Glutamatergic neuron (in vitro differentiated cells): ENCODE measurements at regions not wholly inside any gene's neighbourhood (a gene's known extent, or its start where the extent isn't known, plus 50 kb on each side); places are given as distances from the start of the nearest gene placed in this dataset.

Experiments
- DNase-seq: peaks from one replicate; pipeline ENCODE4 v3.0.0; 2022
- H3K27ac Mint-ChIP-seq: one replicate; pipeline ENCODE4 v1.8.0; 2020; ENCODE audit warnings: mild to moderate bottlenecking, mixed read lengths, inconsistent platforms; ENCODE audit not compliant: unreplicated experiment
- H3K27me3 Mint-ChIP-seq: one replicate; pipeline ENCODE4 v1.8.0; 2020; ENCODE audit warnings: mild to moderate bottlenecking, moderate library complexity, mixed read lengths, inconsistent platforms; ENCODE audit not compliant: unreplicated experiment
- H3K36me3 Mint-ChIP-seq: one replicate; pipeline ENCODE4 v1.8.0; 2020; ENCODE audit warnings: mild to moderate bottlenecking, mixed read lengths, inconsistent platforms; ENCODE audit not compliant: unreplicated experiment
- H3K4me1 Mint-ChIP-seq: one replicate; pipeline ENCODE4 v1.8.0; 2020; ENCODE audit warnings: mild to moderate bottlenecking, low read depth, mixed read lengths, inconsistent platforms; ENCODE audit not compliant: unreplicated experiment
- H3K4me3 Mint-ChIP-seq: one replicate; pipeline ENCODE4 v1.8.0; 2020; ENCODE audit warnings: mild to moderate bottlenecking, mixed read lengths, inconsistent platforms; ENCODE audit not compliant: unreplicated experiment
- H3K9me3 Mint-ChIP-seq: one replicate; pipeline ENCODE4 v1.8.0; 2020; ENCODE audit warnings: mild to moderate bottlenecking, moderate library complexity, mixed read lengths, inconsistent platforms; ENCODE audit not compliant: unreplicated experiment
- TF ChIP-seq, protein P1 (sequence below): fragments of 200-600 bp; sonication (generic); IDR thresholded peaks from one replicate; pipeline ENCODE4 v1.5.0; 2021; ENCODE audit not compliant: partially characterized antibody, unreplicated experiment

DNA sequence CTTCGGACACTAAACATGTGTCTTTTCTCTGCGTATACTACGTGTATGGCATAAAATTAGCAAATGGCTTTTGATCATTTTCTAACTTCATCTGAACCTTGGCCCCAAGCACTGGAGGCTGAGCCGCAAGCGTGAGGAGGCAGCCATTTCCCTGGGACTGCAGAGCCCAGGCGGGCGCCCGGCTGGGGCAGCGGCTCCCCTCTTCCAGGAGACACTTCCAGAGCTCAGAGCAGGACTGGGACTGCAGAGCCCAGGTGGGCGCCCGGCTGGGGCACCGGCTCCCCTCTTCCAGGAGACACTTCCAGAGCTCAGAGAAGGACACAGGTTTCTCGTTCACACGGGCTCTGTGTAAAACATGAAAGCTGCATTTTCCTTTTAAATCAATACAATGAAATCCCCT, 484.1 kb upstream of the SALL3 start:
- H3K27ac Mint-ChIP-seq, result no peak overlapping the region
- H3K4me3 Mint-ChIP-seq, result no peak overlapping the region
- H3K9me3 Mint-ChIP-seq, result peaks cover 4% of the 10 kb centered on the region
- no peaks in the 10 kb centered on the region for H3K36me3 Mint-ChIP-seq
- no peak for DNase-seq
- H3K4me1 Mint-ChIP-seq, result no peaks in the 10 kb centered on the region
- TF ChIP-seq, protein P1, sequence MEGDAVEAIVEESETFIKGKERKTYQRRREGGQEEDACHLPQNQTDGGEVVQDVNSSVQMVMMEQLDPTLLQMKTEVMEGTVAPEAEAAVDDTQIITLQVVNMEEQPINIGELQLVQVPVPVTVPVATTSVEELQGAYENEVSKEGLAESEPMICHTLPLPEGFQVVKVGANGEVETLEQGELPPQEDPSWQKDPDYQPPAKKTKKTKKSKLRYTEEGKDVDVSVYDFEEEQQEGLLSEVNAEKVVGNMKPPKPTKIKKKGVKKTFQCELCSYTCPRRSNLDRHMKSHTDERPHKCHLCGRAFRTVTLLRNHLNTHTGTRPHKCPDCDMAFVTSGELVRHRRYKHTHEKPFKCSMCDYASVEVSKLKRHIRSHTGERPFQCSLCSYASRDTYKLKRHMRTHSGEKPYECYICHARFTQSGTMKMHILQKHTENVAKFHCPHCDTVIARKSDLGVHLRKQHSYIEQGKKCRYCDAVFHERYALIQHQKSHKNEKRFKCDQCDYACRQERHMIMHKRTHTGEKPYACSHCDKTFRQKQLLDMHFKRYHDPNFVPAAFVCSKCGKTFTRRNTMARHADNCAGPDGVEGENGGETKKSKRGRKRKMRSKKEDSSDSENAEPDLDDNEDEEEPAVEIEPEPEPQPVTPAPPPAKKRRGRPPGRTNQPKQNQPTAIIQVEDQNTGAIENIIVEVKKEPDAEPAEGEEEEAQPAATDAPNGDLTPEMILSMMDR, result no peak
- peaks cover 7% of the 10 kb centered on the region for H3K27me3 Mint-ChIP-seq

DNA sequence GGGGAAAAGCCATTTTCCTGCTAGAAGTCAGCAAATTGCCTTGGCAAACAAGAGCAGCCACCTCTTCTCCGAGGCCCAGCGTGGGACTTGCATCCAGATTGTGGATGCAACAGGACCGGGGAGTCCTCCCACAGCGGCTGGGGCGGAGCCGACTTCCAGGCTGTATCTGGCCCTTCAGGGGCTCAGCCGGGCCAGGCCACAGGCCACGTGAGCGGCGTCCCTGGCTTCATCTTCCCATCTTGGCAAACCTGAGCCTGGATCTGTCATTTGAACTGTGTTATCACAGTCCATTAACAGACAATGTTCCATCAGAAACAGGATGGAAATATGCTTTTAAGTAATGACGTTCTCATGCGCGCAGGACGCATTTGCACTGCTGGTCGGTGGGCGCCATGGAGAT, 483.5 kb upstream of the SALL3 start:
- Mint-ChIP-seq H3K4me1 (no peaks in the 10 kb centered on the region), H3K36me3 (no peaks in the 10 kb centered on the region), H3K4me3 (no peak overlapping the region), H3K27me3 (peaks cover 9% of the 10 kb centered on the region), H3K9me3 (peaks cover 3% of the 10 kb centered on the region), H3K27ac (no peak overlapping the region)
- TF ChIP-seq, protein P1, result no peak
- DNase-seq, result no peak

DNA sequence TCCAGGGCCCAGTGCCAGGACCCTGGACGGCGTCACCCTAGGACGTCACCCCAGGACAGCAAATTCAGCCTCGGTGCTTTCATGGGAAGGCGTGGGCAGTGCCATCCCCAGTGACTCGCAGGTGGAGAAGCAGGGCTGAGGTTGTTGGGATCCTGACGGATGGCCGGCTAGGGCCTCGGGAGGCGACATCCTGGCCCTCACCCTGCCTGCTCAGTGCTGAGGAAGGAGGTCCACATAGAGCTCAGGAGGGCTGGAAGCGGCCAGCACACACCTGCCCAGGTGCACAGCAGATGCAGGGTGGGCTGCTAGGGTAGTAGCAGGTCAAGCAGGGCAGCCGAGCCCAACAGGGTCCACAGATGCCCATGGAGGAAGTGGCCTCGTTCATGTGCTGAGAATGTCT, 482.0 kb upstream of the SALL3 start:
- Mint-ChIP-seq H3K36me3 (no peaks in the 10 kb centered on the region), H3K27me3 (peaks cover 9% of the 10 kb centered on the region), H3K9me3 (peaks cover 7% of the 10 kb centered on the region), H3K4me3 (no peak overlapping the region), H3K27ac (no peak overlapping the region), H3K4me1 (no peaks in the 10 kb centered on the region)
- TF ChIP-seq, protein P1, result no peak
- DNase-seq, result no peak

DNA sequence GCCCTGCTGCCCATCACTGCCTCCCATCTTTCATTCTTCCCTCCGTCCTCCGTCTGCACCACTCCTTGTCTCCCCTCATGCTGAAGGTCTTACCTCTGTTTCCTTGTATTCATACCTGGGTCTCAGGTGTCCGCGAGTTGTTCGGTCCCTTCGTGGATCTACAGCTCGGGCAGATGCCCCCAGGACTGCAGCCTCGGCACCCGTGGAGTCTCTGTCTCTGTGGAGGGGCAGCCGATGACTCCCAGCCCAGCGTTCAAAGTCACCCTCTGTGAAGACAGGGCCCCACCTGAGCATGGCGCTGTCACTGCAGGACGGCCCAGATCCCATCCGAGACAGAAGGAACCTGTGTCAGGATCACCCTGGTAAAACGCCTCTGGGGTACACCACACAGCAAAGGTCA, 480.0 kb upstream of the SALL3 start:
- no peak for DNase-seq
- Mint-ChIP-seq H3K4me3 (no peak overlapping the region), H3K9me3 (peaks cover 11% of the 10 kb centered on the region), H3K36me3 (no peaks in the 10 kb centered on the region), H3K27ac (no peak overlapping the region), H3K27me3 (peaks cover 9% of the 10 kb centered on the region), H3K4me1 (no peaks in the 10 kb centered on the region)
- TF ChIP-seq, protein P1, result no peak

DNA sequence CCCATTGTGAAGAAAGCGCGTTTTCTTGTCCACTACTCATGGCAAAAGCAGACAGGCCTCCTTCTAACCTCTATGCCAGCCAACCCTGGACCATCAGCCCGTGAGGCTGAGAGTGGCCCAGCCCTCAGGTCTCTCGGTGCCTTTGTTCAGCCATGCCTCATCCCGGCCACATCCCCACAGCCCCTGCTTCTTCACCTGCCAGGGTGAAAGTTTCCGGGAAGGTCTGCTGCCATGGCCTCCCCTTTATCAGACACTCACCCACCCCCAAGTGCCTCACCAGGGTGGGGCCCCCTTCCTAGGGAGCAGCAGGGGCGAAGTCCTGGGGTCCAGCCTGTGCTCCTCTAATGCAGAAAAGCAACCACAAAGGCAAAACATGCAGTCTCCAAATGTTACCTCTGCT, 478.4 kb upstream of the SALL3 start:
- H3K4me3 Mint-ChIP-seq, result no peak overlapping the region
- TF ChIP-seq, protein P1, result no peak
- H3K27ac Mint-ChIP-seq, result no peak overlapping the region
- DNase-seq, result no peak
- H3K27me3 Mint-ChIP-seq, result peaks cover 9% of the 10 kb centered on the region
- no peaks in the 10 kb centered on the region for H3K36me3 Mint-ChIP-seq
- H3K9me3 Mint-ChIP-seq, result peaks cover 10% of the 10 kb centered on the region
- H3K4me1 Mint-ChIP-seq, result no peaks in the 10 kb centered on the region
